ENCODE measurements at regions not wholly inside any gene's neighbourhood (a gene's known extent, or its start where the extent isn't known, plus 50 kb on each side); places are given as distances from the start of the nearest gene placed in this dataset.

DNA sequence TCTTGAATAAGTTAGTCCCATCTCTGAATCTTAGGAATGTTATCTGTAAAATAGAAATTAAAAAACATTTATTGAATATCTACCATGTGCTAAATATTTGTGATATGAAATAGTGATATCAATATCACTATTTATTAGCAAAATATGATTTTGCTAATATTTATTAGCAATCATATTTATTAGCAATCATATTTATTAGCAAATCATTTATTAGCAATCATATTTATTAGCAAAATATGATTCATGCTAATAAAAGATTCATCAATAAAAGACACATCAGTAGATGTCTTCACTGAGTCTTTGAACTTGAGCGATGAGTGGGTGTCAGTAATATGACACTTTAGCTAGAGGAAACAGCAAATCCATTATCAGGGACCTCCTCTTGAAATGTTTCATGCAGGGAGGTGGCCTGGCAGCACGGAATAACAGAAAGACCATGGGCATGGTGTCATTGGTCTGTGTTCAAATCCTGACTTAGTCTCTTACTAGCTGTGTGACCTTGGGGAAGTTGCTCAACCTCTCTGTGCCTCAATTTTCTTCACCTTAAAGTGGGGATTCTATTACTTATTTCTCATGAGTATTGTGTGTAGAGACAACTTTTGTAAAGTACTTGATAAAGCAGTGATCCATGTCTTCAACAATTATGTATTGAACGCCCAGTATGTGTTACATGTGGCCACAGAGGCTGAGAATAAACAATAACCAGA lies 456.2 kb upstream of the MEX3C start:
- Mint-ChIP-seq H3K9me3 (no peaks in the 10 kb centered on the region), H3K27me3 (peaks cover 10% of the 10 kb centered on the region), H3K27ac (no peak overlapping the region), H3K36me3 (ENCODE audit: low read depth) (no peaks in the 10 kb centered on the region), H3K4me3 (no peak overlapping the region), H3K4me1 (ENCODE audit: low read depth) (no peaks in the 10 kb centered on the region)
- DNase-seq = no peak

DNA sequence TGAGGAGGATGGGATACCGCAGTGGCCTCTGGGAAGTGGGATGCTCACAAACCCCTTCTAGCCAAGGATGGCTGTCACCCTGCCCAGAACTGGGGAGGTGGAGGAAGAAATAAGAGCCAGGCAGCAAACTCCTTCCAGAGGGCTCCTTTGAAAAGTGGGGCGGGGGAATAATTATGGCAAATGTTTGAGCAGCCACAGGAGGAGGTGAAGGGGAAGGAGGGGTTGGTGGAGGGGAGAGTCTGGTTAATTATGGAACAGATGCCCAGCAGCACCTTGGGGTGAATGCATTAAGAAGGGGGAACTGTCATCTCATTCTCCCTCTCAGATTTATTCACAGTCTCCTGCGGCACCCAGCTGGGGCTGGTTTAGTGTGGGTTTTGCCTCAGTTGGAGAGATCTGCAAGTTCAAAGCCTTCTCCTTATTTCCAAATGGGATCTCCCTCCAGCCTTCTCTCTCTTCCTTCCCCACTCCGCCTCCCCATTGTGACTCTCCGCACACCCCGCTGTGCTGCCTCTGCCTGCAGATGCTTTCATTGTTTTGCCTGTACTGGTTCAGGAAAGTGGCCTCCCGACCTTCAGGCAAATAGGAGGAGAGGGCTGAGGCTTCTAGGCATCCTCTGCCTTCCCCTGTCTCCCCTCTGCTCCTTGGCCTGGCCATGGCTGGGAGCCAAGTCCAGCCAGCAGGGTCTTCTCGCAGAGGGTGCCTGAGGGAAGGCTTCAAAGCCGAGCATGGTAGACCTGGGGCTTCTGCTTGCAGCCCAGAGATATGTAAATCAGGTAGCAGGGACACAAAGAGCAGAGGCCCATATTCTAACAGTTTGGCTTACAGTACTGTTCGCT lies 457.2 kb upstream of the MEX3C start:
- Mint-ChIP-seq H3K4me1 (ENCODE audit: low read depth) (no peaks in the 10 kb centered on the region), H3K27ac (no peak overlapping the region), H3K27me3 (peaks cover 10% of the 10 kb centered on the region), H3K36me3 (ENCODE audit: low read depth) (no peaks in the 10 kb centered on the region), H3K4me3 (no peak overlapping the region), H3K9me3 (no peaks in the 10 kb centered on the region)
- no peak for DNase-seq

DNA sequence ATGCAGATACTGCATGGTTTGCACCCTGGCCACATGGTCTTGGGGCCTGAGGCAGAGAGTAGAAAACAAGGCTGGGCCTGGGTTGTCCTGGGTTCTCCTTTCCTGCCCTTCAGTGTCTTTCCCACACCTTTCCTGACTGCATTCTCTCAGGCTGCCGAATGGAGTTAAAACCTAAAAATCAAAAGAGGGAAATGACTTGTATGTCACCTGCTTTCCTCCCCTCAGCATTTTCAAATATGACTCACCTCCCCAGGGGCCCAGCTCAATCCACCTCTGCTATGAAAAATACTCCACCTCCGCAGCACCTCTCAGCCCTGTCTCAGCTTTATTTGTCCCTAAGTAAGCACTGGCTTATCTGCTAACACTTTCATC lies 457.8 kb upstream of the MEX3C start:
- Mint-ChIP-seq H3K27ac (no peak overlapping the region), H3K4me3 (no peak overlapping the region), H3K4me1 (ENCODE audit: low read depth) (no peaks in the 10 kb centered on the region), H3K27me3 (peaks cover 10% of the 10 kb centered on the region), H3K9me3 (no peaks in the 10 kb centered on the region), H3K36me3 (ENCODE audit: low read depth) (no peaks in the 10 kb centered on the region)
- DNase-seq = no peak

- H3K4me1 Mint-ChIP-seq (ENCODE audit: low read depth) = no peaks in the 10 kb centered on the region
- peaks cover 10% of the 10 kb centered on the region for H3K27me3 Mint-ChIP-seq
- H3K9me3 Mint-ChIP-seq = no peaks in the 10 kb centered on the region
These were observed 458.8 kb upstream of the MEX3C start for GRCh38 chr18:51656249-51656648.

GRCh38 chr18:51658436-51658835 lies 461.0 kb upstream of the MEX3C start:
- no peak for DNase-seq
- no peaks in the 10 kb centered on the region for H3K9me3 Mint-ChIP-seq
- H3K27ac Mint-ChIP-seq = no peak overlapping the region
- H3K4me1 Mint-ChIP-seq (ENCODE audit: low read depth) = no peaks in the 10 kb centered on the region
- H3K4me3 Mint-ChIP-seq = no peak overlapping the region
- H3K27me3 Mint-ChIP-seq = peaks cover 8% of the 10 kb centered on the region
- no peaks in the 10 kb centered on the region for H3K36me3 Mint-ChIP-seq (ENCODE audit: low read depth)

More at GRCh38 chr18:51656249-51656648, 458.8 kb upstream of the MEX3C start:
- no peak for DNase-seq
- no peak overlapping the region for H3K27ac Mint-ChIP-seq
- H3K4me3 Mint-ChIP-seq = no peak overlapping the region
- no peaks in the 10 kb centered on the region for H3K36me3 Mint-ChIP-seq (ENCODE audit: low read depth)

DNA sequence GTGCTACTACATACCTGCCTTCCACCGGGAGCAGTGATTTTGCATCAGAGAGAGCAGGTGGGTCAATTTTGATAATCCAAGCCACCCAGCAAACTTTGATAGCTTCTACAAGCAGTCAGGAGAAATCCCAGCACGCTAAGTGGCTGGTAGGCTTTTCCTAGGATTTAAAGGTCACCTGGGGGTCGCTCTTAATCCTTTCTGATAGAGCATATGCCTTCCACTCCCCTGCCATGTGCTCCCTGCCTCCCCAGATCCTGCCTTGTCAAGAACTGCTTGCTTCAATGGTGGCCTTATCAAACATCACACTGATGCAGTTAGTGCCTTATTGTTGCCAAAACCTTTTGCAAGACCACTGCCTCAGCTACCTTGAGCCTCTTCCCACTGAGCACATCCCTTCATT lies 462.3 kb upstream of the MEX3C start:
- H3K27ac Mint-ChIP-seq = no peak overlapping the region
- H3K36me3 Mint-ChIP-seq (ENCODE audit: low read depth) = no peaks in the 10 kb centered on the region
- H3K9me3 Mint-ChIP-seq = no peaks in the 10 kb centered on the region
- no peak for DNase-seq
- no peaks in the 10 kb centered on the region for H3K4me1 Mint-ChIP-seq (ENCODE audit: low read depth)
- H3K4me3 Mint-ChIP-seq = no peak overlapping the region
- peaks cover 8% of the 10 kb centered on the region for H3K27me3 Mint-ChIP-seq

- Mint-ChIP-seq H3K4me1 (ENCODE audit: low read depth) (no peaks in the 10 kb centered on the region), H3K27ac (no peak overlapping the region), H3K4me3 (no peak overlapping the region), H3K36me3 (ENCODE audit: low read depth) (no peaks in the 10 kb centered on the region), H3K9me3 (no peaks in the 10 kb centered on the region), H3K27me3 (peaks cover 10% of the 10 kb centered on the region)
- DNase-seq = no peak
These were observed 462.8 kb upstream of the MEX3C start for GRCh38 chr18:51660188-51660715.

DNA sequence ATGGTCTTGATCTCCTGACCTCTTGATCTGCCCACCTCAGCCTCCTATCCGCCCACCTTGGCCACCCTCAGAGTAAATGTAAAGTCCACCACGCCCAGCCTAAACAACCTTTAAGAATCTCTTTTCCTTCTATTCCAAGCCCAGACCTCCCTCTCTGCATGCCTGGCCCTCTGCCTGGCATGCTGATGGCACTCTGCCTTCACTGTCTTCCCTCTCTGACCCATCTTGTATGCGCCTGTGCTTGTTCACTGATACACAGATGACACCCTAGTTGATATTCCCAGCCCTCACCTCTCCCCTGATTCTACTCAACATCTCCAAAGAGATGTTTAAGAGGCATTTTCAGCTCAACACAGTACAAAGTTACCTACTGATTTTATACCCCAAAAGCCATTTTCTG lies 466.8 kb upstream of the MEX3C start:
- no peak overlapping the region for H3K4me3 Mint-ChIP-seq
- no peaks in the 10 kb centered on the region for H3K9me3 Mint-ChIP-seq
- no peak for DNase-seq
- no peaks in the 10 kb centered on the region for H3K36me3 Mint-ChIP-seq (ENCODE audit: low read depth)
- peaks cover 35% of the 10 kb centered on the region for H3K27me3 Mint-ChIP-seq
- H3K4me1 Mint-ChIP-seq (ENCODE audit: low read depth) = no peaks in the 10 kb centered on the region
- H3K27ac Mint-ChIP-seq = no peak overlapping the region

DNA sequence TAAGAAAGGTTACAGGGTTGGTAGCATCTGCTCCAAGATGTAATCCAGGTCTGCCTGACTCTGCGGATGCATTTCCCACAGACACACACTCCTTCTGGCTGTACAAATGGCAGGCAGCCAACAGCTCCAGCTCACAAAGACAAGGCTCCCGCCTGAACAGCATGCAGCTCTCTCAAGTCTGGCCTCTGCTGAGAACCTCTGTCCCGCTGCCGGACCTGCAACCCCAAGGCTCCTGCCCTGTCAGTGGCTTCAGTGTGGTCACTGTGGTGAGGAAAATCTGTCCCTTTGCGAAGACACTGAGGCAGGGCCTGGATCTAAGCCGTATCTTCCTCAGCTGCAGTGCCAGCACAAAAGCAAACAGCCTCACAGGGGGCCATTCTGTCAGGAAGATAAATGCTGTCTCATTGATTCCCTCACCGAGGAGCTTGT lies 469.3 kb upstream of the MEX3C start:
- Mint-ChIP-seq H3K27me3 (peaks cover 35% of the 10 kb centered on the region), H3K27ac (no peak overlapping the region)
- no peak for DNase-seq

DNA sequence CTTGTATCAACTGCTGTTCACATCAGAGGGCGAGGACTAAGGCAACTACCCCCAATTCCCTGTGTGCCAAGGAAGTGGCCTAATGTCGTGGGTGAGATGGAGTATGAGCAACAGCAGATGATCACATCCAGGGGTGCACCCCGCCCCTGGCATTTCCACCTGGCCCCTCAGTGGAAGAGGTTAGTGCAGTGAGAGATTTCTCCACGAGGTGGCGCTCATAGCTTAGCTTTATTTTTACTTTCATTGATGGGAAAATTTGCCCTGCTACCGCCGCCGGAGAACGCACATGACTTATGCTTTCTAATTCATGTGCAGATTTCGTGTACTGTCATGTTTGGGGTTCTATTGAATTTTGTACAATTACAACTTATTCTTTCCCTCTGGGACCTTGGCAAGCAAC lies 470.6 kb upstream of the MEX3C start:
- Mint-ChIP-seq H3K27ac (no peak overlapping the region), H3K36me3 (ENCODE audit: low read depth) (no peaks in the 10 kb centered on the region), H3K9me3 (no peaks in the 10 kb centered on the region), H3K4me3 (no peak overlapping the region), H3K4me1 (ENCODE audit: low read depth) (no peaks in the 10 kb centered on the region), H3K27me3 (peaks cover 35% of the 10 kb centered on the region)
- DNase-seq = peak; percentile 50

More for the DNA sequence above, 469.3 kb upstream of the MEX3C start:
- Mint-ChIP-seq H3K4me3 (no peak overlapping the region), H3K4me1 (ENCODE audit: low read depth) (no peaks in the 10 kb centered on the region), H3K36me3 (ENCODE audit: low read depth) (no peaks in the 10 kb centered on the region), H3K9me3 (no peaks in the 10 kb centered on the region)

DNA sequence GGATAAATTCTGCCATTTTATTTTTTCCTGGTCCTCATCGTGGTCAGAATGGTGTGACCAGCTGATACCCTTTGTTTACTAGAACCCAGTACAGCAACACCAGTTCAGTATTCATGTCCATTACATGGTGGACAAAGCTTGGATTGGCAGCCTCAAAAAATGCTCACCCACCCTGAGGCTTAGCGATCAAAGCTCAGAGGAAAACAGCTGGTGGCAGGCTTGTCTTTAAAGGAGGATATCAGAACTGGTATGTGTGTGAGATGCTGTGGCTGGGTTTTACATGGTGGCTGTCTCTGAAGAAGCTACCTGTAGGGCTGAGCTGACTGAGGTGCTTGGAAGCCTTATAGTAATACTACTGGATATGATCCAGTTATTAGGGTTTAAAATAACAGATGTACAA lies 471.1 kb upstream of the MEX3C start:
- H3K9me3 Mint-ChIP-seq = no peaks in the 10 kb centered on the region
- no peak overlapping the region for H3K4me3 Mint-ChIP-seq
- H3K27me3 Mint-ChIP-seq = peaks cover 35% of the 10 kb centered on the region
- no peaks in the 10 kb centered on the region for H3K4me1 Mint-ChIP-seq (ENCODE audit: low read depth)
- no peaks in the 10 kb centered on the region for H3K36me3 Mint-ChIP-seq (ENCODE audit: low read depth)
- no peak for DNase-seq
- no peak overlapping the region for H3K27ac Mint-ChIP-seq

GRCh38 chr18:51686590-51686989 lies 489.1 kb upstream of the MEX3C start:
- Mint-ChIP-seq H3K36me3 (ENCODE audit: low read depth) (no peaks in the 10 kb centered on the region), H3K27me3 (peaks cover 6% of the 10 kb centered on the region), H3K9me3 (peaks cover 9% of the 10 kb centered on the region)

DNA sequence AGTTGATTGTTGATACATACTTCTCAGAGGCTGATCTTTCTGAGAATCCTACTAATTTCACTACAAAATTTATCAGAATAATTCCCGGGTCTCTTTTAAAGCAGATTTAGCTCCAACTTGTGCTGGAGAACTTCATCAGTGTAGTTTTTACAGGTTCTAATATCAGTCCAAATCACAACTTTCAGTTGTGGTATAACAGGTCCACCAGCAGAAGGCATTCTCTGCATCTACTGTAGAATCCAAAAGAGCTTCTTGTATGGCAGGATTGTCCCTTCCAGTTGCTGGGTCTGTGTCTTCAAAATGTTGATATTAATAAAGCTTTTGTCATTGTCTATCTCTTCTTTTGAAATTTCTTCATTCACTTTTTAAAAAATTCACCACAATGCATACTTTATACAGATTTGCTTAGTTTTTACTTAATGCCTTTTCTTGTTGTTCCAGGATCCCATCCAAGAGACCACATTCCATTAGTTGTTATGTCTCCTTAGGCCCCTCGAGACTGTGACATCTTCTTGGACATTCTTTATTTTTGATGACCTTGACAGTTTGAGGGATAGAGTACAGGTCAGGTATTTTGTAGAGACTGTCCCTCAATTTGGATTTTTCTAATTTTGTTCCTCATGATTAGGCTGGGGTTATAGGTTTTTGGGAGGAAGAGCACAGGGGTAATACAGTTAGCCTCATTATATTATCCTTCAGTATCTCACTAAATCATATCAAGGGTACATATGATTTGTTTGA lies 490.5 kb upstream of the MEX3C start:
- H3K9me3 Mint-ChIP-seq = no peaks in the 10 kb centered on the region
- no peaks in the 10 kb centered on the region for H3K36me3 Mint-ChIP-seq (ENCODE audit: low read depth)
- no peak for DNase-seq
- H3K27me3 Mint-ChIP-seq = peaks cover 7% of the 10 kb centered on the region
- H3K4me3 Mint-ChIP-seq = no peak overlapping the region
- H3K4me1 Mint-ChIP-seq (ENCODE audit: low read depth) = no peaks in the 10 kb centered on the region
- H3K27ac Mint-ChIP-seq = no peak overlapping the region

More at GRCh38 chr18:51686590-51686989, 489.1 kb upstream of the MEX3C start:
- no peak overlapping the region for H3K4me3 Mint-ChIP-seq
- no peak overlapping the region for H3K27ac Mint-ChIP-seq
- no peaks in the 10 kb centered on the region for H3K4me1 Mint-ChIP-seq (ENCODE audit: low read depth)
- DNase-seq = no peak

DNA sequence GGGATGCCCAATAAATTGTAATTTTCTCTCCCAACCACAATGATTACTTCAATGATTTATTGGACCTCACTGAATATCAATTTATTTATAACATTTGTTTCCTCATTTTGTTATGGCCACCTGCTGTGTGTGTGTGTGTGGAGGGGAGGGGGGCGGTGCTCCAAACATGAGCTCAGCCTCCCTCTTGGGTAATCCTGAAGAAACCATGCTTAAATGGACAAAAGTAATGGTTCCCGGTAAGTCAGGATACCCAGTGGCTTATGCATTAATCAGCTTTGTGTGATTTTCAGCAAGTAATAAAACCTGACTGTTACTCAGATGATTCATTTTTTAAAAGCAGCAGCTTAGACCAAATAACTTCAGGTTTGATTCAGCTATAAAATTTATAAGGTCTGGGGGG lies 495.1 kb upstream of the MEX3C start:
- H3K27ac Mint-ChIP-seq = no peak overlapping the region
- no peaks in the 10 kb centered on the region for H3K4me1 Mint-ChIP-seq (ENCODE audit: low read depth)
- DNase-seq = no peak
- no peaks in the 10 kb centered on the region for H3K36me3 Mint-ChIP-seq (ENCODE audit: low read depth)
- H3K27me3 Mint-ChIP-seq = peaks cover 7% of the 10 kb centered on the region
- H3K9me3 Mint-ChIP-seq = no peaks in the 10 kb centered on the region
- no peak overlapping the region for H3K4me3 Mint-ChIP-seq
